Activated gamma-delta T cell treated with Interleukin-2 at 50 U/mL for 16 hours (primary cell): ENCODE measurements at regions not wholly inside any gene's neighbourhood (a gene's known extent, or its start where the extent isn't known, plus 50 kb on each side); places are given as distances from the start of the nearest gene placed in this dataset.
A peak's percentile ranks its signal among the peaks of the same experiment; 100 is the strongest.
"Not testable (repeated sequence)": the region's sequence is repeated elsewhere in the genome, so short reads cannot be mapped to it uniquely, and the experiment has no call there.

ENCODE experiments used
- DNase-seq: peaks from one replicate; pipeline ENCODE4 v3.0.0-alpha.2; 2020

DNA sequence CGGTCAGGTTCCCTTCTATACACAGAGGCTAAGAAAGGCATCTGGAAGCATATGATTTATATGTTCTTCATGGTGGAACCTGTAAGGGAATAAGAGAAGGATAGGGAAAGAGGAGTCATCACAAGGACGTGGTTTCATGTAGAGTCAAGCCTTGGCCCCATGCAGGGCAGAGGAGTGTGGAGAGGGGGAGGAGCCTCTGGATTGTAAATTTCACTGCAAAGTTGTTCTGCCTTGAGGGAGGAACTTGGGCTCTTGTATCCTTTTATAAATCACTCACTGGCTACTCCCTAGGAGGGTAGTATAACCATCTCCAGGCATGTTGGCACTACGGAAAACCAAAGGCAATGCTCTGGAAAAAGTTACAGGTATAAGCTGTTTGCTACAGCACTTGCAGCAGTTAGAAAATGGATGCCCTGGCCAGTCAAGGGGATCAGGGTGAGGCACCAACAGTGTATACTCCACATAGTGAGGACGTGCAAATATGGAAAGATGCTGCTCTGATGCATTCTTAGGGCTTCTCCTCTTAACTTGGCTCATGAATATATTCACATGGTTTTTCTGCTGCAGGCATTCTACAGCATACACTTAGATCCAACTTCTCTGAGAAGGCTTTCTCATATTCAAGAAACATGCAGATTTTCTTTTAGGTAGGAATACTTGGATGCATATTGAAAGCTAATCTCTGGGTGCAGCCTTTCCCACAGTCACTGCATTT lies 60.3 kb upstream of the ZNF81 start:
- no peak for DNase-seq

DNA sequence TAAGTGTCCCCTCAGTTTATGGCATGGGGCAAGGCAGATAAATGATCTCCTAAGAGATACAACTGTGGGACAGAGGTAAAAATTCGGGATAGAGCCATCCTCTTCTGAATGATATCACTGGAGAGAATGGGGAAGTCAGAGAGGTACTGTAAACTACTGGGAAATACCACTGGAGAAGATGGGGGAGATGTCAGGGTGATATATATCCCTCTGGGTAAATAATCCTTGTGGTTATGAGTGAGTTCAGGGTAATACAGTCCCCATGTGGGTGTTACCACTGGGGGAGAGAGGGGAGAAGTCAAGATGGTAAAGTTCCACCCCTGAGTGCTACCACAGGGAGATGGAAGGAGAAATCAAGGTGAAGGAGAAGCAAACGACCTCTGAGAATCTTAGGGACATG lies 63.9 kb upstream of the ZNF81 start:
- DNase-seq = no peak

DNA sequence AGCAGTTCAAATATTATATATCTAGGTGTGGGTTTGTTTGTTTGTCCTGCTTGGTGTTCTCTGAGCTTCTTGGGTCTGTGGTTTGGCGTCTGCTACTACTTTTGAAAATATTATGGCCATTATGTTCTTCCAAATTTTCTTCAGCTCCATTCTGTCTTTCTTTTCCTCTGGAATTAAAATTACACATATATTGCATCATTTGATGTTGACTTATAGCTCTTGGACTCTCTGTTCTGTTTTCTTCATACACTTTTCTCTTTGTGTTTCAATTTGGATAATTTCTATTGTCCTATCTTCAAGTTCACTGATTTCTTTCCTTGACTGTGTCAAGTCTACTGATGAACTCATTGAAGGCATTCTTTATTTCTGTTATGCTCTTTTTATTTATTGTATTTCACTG lies 65.2 kb upstream of the ZNF81 start:
- DNase-seq = no peak

DNA sequence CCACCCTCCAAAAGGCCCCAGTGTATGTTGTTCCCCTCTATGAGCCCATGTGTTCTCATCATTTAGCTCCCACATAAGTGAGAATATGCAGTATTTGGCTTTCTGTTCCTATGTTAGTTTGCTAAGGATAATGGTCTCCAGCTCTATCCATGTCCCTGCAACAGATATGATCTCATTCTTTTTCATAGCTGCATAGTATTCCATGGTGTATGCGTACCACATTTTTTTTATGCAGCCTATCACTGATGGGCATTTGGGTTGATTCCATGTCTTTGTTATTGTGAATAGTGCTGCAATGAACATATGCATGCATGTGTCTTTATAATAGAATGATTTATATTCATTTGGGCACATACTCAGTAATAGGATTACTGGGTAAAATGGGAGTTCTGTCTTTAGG lies 73.9 kb upstream of the ZNF81 start:
- not testable (repeated sequence) for DNase-seq

DNA sequence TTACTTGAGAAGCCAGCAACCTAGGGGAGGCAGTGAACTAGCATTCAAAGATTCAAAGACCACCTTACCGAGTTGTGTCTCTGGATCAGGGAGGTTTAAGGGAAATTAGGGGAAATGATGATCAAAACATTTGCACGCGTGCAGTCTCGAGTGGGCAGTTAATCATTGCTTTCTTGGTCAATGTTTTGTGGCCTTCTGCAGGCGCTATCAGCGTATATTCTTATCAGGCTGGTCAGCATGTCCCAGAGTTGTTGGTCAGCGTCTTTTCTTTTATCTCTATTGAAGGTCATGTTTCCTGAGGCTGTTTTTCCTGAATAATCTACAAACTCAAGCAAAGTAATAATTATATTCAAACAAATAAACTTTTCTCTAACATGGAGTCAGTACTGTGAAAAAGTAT lies 84.0 kb upstream of the ZNF81 start:
- DNase-seq = no peak

DNA sequence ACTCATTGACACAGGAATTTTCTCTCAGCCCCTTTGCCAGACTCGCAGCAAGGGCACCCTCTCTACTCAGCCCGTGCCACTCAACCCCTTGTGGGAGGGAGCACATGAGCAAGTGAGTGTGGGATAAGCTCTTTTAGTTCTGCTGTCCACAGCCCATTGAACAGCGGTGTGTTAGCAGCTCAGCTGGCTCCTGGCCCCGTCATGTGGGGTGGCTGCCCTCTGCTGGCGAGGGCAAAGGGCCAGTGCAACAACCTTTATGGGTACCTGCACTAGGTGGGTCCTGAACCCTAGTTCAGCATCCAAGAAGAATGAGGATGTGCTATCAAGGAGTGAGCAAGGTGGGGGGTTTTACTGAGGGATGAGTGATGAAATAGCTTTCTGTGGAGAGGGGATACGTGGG lies 85.0 kb upstream of the ZNF81 start:
- DNase-seq = peak; percentile 16

DNA sequence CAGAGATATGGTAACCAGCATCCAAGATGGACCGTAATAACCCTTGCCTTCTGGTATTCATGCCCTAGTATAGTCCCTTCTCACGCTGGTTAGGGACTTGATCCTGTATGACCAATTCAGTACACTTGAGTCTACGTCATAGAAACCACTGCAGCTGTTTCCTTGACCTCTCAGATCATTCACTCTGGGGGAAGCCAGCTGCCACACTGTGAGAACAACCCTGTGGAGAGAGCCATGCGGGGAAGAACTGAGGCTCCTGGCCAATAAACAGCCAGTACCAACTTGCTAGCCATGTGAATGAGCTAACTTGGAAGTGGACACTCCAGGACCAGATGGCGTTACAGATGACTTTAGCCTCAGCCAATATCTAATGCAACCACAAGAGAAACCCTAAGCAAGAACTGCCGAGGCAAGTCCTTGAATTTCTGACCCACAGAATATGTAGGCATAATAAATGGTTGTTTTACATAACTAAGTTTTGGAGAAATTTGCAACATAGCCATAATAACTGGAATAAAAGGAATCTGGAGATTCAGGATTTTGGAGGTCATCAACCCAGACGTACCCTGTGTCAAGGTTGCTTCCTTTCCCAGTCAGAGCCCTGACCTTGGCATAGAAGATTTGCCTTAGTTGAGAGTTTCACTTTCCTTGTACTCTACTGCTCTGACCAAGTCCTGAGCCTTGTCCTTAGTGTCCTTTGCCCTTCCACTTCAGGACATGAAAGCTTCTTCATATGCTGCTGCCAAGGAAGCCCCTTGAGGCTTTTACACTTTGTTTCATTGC lies 87.3 kb upstream of the ZNF81 start:
- no peak for DNase-seq

DNA sequence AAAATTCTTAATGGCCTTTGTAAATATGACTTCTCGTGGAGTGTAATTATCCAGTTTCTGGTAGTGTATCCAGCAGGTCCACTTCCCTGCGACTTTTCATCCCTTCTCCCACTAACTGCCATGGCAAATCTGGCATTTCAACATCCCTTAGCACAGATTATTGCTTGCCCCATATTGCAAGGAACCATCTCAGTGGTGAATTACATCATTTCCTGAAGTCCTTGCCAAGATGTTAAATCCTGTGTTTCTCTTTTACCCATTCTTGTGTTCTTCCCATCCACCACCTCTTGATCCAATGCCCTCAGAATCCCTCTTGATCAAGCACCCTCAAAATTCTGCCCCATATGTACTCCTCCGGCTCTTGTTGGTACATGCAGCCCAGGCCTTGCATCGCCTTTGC lies 88.1 kb upstream of the ZNF81 start:
- no peak for DNase-seq

DNA sequence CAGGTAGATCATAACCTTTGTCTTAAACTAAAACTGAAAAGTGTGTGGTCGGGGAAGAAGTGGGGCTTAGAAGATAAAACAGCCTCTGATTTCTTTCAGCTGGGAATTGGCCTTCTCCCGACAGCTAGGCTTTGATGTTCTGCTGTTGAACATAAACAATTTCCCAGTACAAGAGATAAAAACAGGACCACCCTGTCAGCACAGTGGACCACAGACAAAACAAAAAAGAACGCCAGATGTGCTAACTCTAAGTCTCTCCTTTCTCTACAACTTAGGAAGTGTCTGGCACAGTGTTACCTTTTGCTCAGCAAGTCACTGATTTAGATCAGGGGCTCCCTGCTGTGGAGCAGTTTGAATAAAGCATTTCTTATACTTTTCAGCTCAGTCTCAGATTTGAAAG lies 87.5 kb upstream of the UXT start:
- no peak for DNase-seq

DNA sequence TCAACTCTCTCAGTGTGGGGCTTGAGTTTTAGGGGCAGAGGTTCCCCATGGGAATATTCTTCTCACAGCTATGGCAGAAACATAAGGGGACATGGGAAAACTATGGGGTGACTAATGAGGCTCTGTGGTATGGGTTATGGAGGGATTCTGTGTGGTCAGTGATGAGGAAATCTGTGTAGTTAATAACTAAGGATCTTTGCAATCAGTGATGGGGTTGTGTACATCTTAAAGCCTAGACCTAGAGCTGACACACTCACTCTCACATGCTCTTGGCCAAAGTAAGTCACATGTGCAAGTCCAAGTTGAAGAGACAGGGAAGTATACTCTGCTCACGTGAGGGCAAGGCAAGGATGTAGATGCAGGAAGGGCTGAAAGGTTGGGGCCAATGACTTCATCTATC lies 86.4 kb upstream of the UXT start:
- DNase-seq = no peak

DNA sequence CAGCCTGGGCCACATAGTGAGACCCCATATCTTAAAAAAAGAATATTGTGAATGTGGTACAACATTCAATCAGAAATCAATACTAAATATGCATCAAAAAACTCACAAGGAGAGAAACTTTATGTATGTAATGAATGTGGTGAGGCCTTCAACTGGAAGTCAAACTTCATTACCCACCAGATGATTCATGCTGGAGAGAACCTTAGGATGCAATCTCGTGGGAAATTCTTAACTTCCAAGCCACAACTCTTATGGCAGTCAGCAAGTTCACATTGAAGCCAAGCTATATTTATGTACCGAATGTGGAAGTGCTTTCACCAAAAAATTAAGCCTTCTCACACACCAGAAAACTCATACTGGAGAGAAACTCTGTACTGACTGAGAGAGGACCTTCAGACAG lies 84.5 kb upstream of the UXT start:
- no peak for DNase-seq

DNA sequence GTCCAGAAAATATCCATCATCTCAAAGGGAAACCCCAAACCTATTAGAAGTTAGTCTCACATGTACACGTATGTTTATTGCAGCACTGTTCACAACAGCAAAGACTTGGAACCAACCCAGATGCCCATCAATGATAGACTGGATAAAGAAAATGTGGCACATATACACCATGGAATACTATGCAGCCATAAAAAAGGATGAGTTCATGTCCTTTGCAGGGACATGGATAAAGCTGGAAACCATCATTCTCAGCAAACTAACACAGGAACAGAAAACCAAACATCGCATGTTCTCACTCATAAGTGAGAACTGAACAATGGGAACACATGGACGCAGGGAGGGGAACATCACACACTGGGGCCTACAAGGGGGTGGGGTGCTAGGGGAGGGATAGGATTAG lies 79.9 kb upstream of the UXT start:
- not testable (repeated sequence) for DNase-seq

DNA sequence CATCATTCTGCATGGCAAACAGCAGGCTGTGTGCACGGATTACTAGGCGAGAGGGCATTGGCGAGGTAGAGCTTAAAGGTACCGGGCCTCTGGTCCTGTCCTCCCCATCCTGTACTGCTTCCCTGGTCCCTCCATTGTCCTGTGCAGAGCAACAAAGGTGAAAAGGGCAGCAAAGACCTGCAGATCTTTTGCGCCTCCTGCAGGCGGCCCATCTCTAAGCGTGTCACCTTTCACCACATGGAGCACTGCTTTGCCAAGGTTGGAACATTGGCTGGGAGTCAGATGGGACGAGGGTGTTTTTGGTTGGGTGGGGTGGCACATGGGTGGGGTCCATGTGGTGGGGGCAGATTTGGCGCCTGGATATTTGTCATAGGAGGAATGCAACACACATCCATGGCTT lies 64.7 kb upstream of the UXT start:
- no peak for DNase-seq

DNA sequence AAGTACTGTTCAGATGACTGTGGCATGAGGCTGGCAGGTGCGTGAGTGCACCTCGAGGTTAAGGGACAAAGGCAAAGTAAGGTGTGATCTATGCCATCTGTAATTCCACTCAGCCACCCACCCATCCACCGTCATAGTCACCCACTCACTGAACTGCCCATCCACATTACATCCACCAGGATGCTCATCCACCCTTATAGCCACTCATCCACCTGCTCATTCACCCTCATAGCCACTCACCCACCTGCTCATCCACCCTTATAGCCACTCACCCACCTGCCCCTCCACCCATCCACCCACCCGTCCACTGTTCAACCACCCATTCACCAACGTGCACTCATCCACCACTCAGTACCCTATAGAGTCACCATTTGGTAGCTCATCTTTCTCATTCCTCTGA lies 64.1 kb upstream of the UXT start:
- no peak for DNase-seq

DNA sequence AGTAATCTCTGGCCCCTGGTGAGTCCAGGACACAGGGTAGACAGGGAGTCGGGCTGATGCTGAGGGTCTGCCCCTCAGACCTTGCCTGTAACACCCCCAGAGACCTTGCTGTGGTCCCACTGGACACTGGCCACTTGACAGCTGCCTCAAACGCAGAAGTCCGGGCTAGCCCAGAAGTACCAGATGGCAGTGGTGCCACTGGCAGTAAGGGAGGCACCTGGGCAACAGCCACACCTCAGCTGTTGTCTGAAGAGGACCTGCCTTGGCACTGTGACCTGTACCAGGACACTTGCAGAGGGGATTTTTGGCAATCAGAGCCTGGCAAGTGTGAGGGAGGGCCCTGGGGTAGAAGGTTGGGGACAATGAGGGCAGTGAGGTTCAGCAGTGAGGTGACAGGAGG lies 63.3 kb upstream of the UXT start:
- DNase-seq = no peak

DNA sequence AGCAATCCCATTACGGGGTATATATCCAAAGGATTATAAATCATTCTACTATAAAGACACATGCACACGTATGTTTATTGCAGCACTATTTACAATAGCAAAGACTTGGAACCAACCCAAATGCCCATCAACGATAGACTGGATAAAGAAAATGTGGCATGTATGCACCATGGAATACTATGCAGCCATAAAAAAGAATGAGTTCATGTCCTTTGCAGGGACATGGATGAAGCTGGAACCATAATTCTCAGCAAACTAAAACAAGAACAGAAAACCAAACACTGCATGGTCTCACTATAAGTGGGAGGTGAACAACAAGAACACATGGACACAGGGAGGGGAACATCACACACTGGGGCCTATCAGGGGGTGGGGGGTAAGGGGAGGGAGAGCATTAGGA lies 56.1 kb upstream of the UXT start:
- DNase-seq = not testable (repeated sequence)

DNA sequence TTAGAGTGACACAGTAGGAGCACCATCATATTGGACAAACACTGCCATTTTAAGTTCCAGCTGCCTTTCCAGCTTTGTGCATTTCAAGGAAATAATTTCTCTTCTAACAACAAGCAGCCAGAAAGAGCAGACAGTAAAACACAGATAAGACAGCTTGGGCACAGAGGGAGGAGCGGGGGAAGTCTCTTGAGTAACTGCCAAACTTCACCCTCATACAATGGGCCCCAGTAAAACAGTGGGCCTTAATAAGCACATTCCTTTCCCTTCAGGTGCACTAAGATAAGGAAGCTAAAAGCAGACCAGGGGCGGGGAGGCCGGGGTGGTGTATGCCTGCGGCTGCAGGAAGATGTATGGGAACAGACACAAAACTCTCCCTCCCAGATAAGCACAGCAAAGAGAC lies 53.7 kb upstream of the UXT start:
- not testable (repeated sequence) for DNase-seq

DNA sequence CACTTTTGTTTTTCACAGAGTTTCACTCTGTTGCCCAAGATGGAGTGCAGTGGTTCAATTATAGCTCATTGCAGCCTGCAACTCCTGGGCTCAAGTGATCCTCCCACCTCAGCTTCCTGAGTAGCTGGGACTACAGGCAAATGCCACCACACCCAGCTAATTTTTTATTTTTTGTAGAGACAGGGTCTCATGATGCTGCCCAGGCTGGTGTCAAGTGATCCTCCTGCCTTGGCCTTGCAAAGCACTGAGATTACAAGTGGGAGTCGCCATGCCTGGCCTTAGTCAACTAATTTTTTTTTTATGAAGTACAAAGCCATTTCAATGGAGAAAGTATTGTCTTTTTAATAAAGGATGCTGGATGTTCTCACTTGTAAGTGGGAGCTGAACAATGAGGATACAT lies 51.3 kb upstream of the UXT start:
- DNase-seq = no peak
